H9 (cell line): ENCODE measurements at regions not wholly inside any gene's neighbourhood (a gene's known extent, or its start where the extent isn't known, plus 50 kb on each side); places are given as distances from the start of the nearest gene placed in this dataset.

Experiments used
- DNase-seq: peaks from one replicate; pipeline ENCODE4 v3.0.0-alpha.2; 2017
- H2AFZ ChIP-seq: one replicate; pipeline ENCODE4 v1.6.1; 2013; ENCODE audit warnings: mild to moderate bottlenecking, low read length, control low read depth, moderate library complexity
- H2AK5ac ChIP-seq: 2 replicates; pipeline ENCODE4 v1.6.1; 2013; ENCODE audit warnings: low read length, control low read depth, mixed read lengths; ENCODE audit not compliant: insufficient read length
- H2BK120ac ChIP-seq: one replicate; pipeline ENCODE4 v1.6.1; 2013; ENCODE audit warnings: low read depth, mild to moderate bottlenecking, low read length, control low read depth, inconsistent platforms; ENCODE audit not compliant: poor library complexity, severe bottlenecking
- H2BK12ac ChIP-seq: 2 replicates; pipeline ENCODE4 v1.6.1; 2013; ENCODE audit warnings: low read length, control low read depth, mixed read lengths, low read depth; ENCODE audit not compliant: insufficient read length
- H2BK15ac ChIP-seq: 2 replicates; pipeline ENCODE4 v1.6.1; 2013; ENCODE audit warnings: low read depth, low read length, control low read depth
- H2BK20ac ChIP-seq: one replicate; pipeline ENCODE4 v1.6.1; 2013; ENCODE audit warnings: low read depth, mild to moderate bottlenecking, low read length, control low read depth, inconsistent platforms; ENCODE audit not compliant: poor library complexity, severe bottlenecking
- H2BK5ac ChIP-seq: 2 replicates; pipeline ENCODE4 v1.6.1; 2013; ENCODE audit warnings: low read length, control low read depth, mixed read lengths; ENCODE audit not compliant: insufficient read length
- H3K14ac ChIP-seq: 2 replicates; pipeline ENCODE4 v1.6.1; 2013; ENCODE audit warnings: low read length, control low read depth; ENCODE audit not compliant: insufficient read depth
- H3K18ac ChIP-seq: 2 replicates; pipeline ENCODE4 v1.6.1; 2013; ENCODE audit warnings: low read depth, mild to moderate bottlenecking, mixed read lengths, low read length, control low read depth; ENCODE audit not compliant: insufficient read length
- H3K23ac ChIP-seq: 2 replicates; pipeline ENCODE4 v1.6.1; 2013; ENCODE audit warnings: low read length, control low read depth, mixed read lengths, low read depth; ENCODE audit not compliant: insufficient read length
- H3K23me2 ChIP-seq: 2 replicates; pipeline ENCODE4 v1.6.1; 2013; ENCODE audit warnings: low read depth, mild to moderate bottlenecking, mixed read lengths, low read length, control low read depth; ENCODE audit not compliant: insufficient read length, poor library complexity, severe bottlenecking
- H3K27ac ChIP-seq: 2 replicates; pipeline ENCODE4 v1.5.1; 2013; ENCODE audit warnings: low read length, control low read depth, mixed read lengths, low read depth; ENCODE audit not compliant: insufficient read length
- H3K27me3 ChIP-seq: 2 replicates; pipeline ENCODE4 v1.6.1; 2013; ENCODE audit warnings: low read length, control low read depth, inconsistent platforms; ENCODE audit not compliant: insufficient read depth
- H3K4ac ChIP-seq: 2 replicates; pipeline ENCODE4 v1.6.1; 2013; ENCODE audit warnings: low read depth, mild to moderate bottlenecking, control low read depth, inconsistent platforms, low read length, moderate library complexity
- H3K4me1 ChIP-seq: 2 replicates; pipeline ENCODE4 v1.6.1; 2013; ENCODE audit warnings: low read length, control low read depth, inconsistent platforms; ENCODE audit not compliant: insufficient read depth
- H3K4me2 ChIP-seq: 2 replicates; pipeline ENCODE4 v1.6.1; 2013; ENCODE audit warnings: low read length, control low read depth, mixed read lengths; ENCODE audit not compliant: insufficient read length, insufficient read depth
- H3K56ac ChIP-seq: 2 replicates; pipeline ENCODE4 v1.6.1; 2013; ENCODE audit warnings: low read depth, mild to moderate bottlenecking, mixed read lengths, low read length, control low read depth; ENCODE audit not compliant: insufficient read length
- H3K79me1 ChIP-seq: 2 replicates; pipeline ENCODE4 v1.6.1; 2013; ENCODE audit warnings: low read depth, mild to moderate bottlenecking, moderate library complexity, low read length, control low read depth, inconsistent platforms; ENCODE audit not compliant: insufficient read depth, poor library complexity, severe bottlenecking
- H3K79me2 ChIP-seq: 2 replicates; pipeline ENCODE4 v1.6.1; 2013; ENCODE audit warnings: low read length, control low read depth, inconsistent platforms; ENCODE audit not compliant: insufficient read depth
- H3K9ac ChIP-seq: 2 replicates; pipeline ENCODE4 v1.6.1; 2013; ENCODE audit warnings: low read length, control low read depth, mixed read lengths; ENCODE audit not compliant: insufficient read length; ENCODE audit errors: extremely low read depth
- H3K9me3 ChIP-seq: one replicate; pipeline ENCODE4 v1.6.1; 2013; ENCODE audit warnings: low read depth, low read length, inconsistent platforms; ENCODE audit not compliant: control insufficient read depth
- H3T11ph ChIP-seq: one replicate; pipeline ENCODE4 v1.6.1; 2013; ENCODE audit warnings: mild to moderate bottlenecking, low read length, control low read depth, inconsistent platforms
- H4K20me1 ChIP-seq: one replicate; pipeline ENCODE4 v1.6.1; 2013; ENCODE audit not compliant: control insufficient read depth, insufficient read length, insufficient read depth
- H4K5ac ChIP-seq: 2 replicates; pipeline ENCODE4 v1.6.1; 2013; ENCODE audit warnings: low read depth, mild to moderate bottlenecking, mixed read lengths, low read length, control low read depth; ENCODE audit not compliant: insufficient read length
- H4K8ac ChIP-seq: replicated peaks from 2 replicates; pipeline ENCODE4 v1.6.1; 2013; ENCODE audit warnings: low read length, control low read depth, mixed read lengths, low read depth; ENCODE audit not compliant: insufficient read length
- H4K91ac ChIP-seq: 2 replicates; pipeline ENCODE4 v1.6.1; 2013; ENCODE audit warnings: low read depth, mild to moderate bottlenecking, moderate library complexity, mixed read lengths, low read length, control low read depth; ENCODE audit not compliant: insufficient read length
- H3K27ac Mint-ChIP-seq, 3 experiments: 2 replicates in 2 of 3; 3 replicates in 1 of 3; pipeline ENCODE4 v1.8.0; 2020 to 2021; ENCODE audit warnings: mixed read lengths in 3 of 3, mild to moderate bottlenecking in 1 of 3, moderate library complexity in 1 of 3
- H3K27me3 Mint-ChIP-seq: 2 replicates; pipeline ENCODE4 v1.8.0; 2021; ENCODE audit warnings: low read depth, mild to moderate bottlenecking, moderate library complexity, mixed read lengths
- H3K36me3 Mint-ChIP-seq, 3 experiments: 2 replicates in 2 of 3; 3 replicates in 1 of 3; pipeline ENCODE4 v1.8.0; 2020 to 2021; ENCODE audit warnings: low read depth in 3 of 3, mixed read lengths in 3 of 3; ENCODE audit not compliant: insufficient read depth in 1 of 3
- H3K4me1 Mint-ChIP-seq, 2 experiments: 2 replicates each; pipeline ENCODE4 v1.8.0; 2020; ENCODE audit warnings: mixed read lengths in 2 of 2
- H3K4me3 Mint-ChIP-seq, 2 experiments: 2 replicates in 1 of 2; 3 replicates in 1 of 2; pipeline ENCODE4 v1.8.0; 2020 to 2021; ENCODE audit warnings: mild to moderate bottlenecking in 2 of 2, mixed read lengths in 2 of 2, moderate library complexity in 1 of 2
- H3K9me3 Mint-ChIP-seq, 2 experiments: 2 replicates in 1 of 2; 3 replicates in 1 of 2; pipeline ENCODE4 v1.8.0; 2020; ENCODE audit warnings: mild to moderate bottlenecking in 2 of 2, mixed read lengths in 2 of 2, moderate library complexity in 1 of 2
- WGBS: extraction: QIAGEN DNeasy Blood & Tissue Kit; methylation state at CpG from one replicate; pipeline ENCODE4 v1.1.7; 2013; ENCODE audit warnings: missing lambda C conversion rate, low lambda C conversion rate, mixed read lengths; ENCODE audit not compliant: insufficient read length; ENCODE audit errors: extremely low coverage; 5-methylcytosine and 5-hydroxymethylcytosine counted together
- TF ChIP-seq, protein P1 (sequence below): fragments of 200-600 bp; sonication (generic); conservative IDR thresholded peaks from 3 replicates; pipeline ENCODE4 v1.8.0; 2021; ENCODE audit warnings: antibody characterized with exemption, mild to moderate bottlenecking

DNA sequence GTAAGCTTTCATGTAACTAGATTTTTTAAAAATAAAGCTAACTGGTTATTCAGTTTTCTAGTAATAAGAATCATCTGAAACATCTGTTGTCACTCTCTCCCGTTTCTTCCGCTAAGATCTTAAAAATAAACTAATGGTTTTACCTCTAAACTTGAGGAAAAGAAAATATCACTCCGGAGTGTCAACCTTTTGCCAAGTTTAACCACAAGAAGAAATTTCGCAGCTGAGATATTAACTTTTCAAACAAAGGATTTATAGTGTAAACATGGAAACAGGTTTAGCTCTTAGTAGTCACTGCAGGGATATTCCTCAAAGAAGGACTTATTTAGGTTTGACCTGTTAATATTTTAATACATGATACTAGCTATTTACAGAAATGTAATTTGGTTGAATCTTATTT, 954.9 kb downstream of the ADGRL2 start:
- Mint-ChIP-seq H3K27ac (no peak overlapping the region; a peak in 1 of 7 replicates), H3K9me3 (no peaks in the 10 kb centered on the region)
- no peak overlapping the region for H3K14ac ChIP-seq

More for the DNA sequence above, 954.9 kb downstream of the ADGRL2 start:
- H3K27me3 ChIP-seq: no peaks in the 10 kb centered on the region
- no peak overlapping the region for H4K91ac ChIP-seq
- no peak overlapping the region for H4K8ac ChIP-seq
- H2BK20ac ChIP-seq: no peak overlapping the region
- H4K20me1 ChIP-seq: no peaks in the 10 kb centered on the region
- no peaks in the 10 kb centered on the region for H3K36me3 Mint-ChIP-seq
- H3K4me3 Mint-ChIP-seq: no peak overlapping the region
- no peak overlapping the region for H3T11ph ChIP-seq
- no peaks in the 10 kb centered on the region for H3K79me1 ChIP-seq
- peaks cover 9 to 14% of the 10 kb centered on the region in 2 experiments for H3K4me1 Mint-ChIP-seq
- no peak overlapping the region for H3K4me2 ChIP-seq
- no peaks in the 10 kb centered on the region for H3K27me3 Mint-ChIP-seq
- DNase-seq: no peak
- no peak overlapping the region for H4K5ac ChIP-seq
- WGBS: no CpG with 5 or more reads among the region's 4 CpGs
- H2BK15ac ChIP-seq: no peak overlapping the region
- H3K9ac ChIP-seq: no peak overlapping the region
- H2AFZ ChIP-seq: no peak overlapping the region
- H3K56ac ChIP-seq: no peak overlapping the region
- H3K27ac ChIP-seq: no peak overlapping the region
- no peak overlapping the region for H3K18ac ChIP-seq
- no peak overlapping the region for H3K23ac ChIP-seq
- H3K79me2 ChIP-seq: no peaks in the 10 kb centered on the region
- no peaks in the 10 kb centered on the region for H3K9me3 ChIP-seq
- no peak overlapping the region for H2BK12ac ChIP-seq
- H3K4me1 ChIP-seq: no peaks in the 10 kb centered on the region; the same call in 1 of the 2 replicates
- no peak overlapping the region for H3K4ac ChIP-seq
- no peaks in the 10 kb centered on the region for H3K23me2 ChIP-seq
- TF ChIP-seq, protein P1, sequence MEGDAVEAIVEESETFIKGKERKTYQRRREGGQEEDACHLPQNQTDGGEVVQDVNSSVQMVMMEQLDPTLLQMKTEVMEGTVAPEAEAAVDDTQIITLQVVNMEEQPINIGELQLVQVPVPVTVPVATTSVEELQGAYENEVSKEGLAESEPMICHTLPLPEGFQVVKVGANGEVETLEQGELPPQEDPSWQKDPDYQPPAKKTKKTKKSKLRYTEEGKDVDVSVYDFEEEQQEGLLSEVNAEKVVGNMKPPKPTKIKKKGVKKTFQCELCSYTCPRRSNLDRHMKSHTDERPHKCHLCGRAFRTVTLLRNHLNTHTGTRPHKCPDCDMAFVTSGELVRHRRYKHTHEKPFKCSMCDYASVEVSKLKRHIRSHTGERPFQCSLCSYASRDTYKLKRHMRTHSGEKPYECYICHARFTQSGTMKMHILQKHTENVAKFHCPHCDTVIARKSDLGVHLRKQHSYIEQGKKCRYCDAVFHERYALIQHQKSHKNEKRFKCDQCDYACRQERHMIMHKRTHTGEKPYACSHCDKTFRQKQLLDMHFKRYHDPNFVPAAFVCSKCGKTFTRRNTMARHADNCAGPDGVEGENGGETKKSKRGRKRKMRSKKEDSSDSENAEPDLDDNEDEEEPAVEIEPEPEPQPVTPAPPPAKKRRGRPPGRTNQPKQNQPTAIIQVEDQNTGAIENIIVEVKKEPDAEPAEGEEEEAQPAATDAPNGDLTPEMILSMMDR: no peak
- H2AK5ac ChIP-seq: no peak overlapping the region
- no peak overlapping the region for H2BK5ac ChIP-seq
- no peak overlapping the region for H2BK120ac ChIP-seq
